ENCODE measurements at regions not wholly inside any gene's neighbourhood (a gene's known extent, or its start where the extent isn't known, plus 50 kb on each side); places are given as distances from the start of the nearest gene placed in this dataset.

DNA sequence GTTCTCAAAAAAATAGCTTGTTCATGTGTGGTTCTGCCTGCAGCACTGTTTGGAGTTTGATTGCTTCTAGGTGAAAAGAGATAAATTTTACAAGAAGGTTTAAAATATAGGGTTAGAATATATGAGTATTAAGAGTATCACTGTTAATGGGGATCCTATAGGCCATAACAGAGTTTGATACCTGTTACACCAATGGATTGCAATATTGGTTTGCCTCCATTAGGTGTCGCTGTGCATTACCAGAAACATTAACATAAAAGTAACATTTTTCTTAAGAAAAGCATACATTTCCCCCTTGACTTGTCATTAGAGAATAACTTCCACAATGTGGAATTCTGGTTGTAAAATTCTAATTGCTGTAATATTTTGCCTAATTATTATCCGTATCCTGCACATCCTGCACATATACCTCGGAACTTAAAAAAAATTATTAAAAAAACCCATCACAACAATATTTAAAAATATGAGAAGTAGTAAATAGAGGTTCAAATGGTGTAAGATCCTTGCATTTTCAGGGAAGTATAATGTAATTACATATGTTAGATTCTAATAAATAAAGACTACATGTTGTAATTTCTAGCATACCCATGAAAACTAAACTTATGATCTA is 63.0 kb downstream of the CYP4A11 start:
- DNase-seq (ENCODE audit: low spot score) = peak; percentile 58

- DNase-seq (ENCODE audit: low spot score) = peak; percentile 8
Measured at GRCh38 chr1:46876093-46876492, 65.2 kb downstream of the CYP4A11 start.

Data from NAMALWA (cell line).